SH-SY5Y (cell line): ENCODE measurements at regions not wholly inside any gene's neighbourhood (a gene's known extent, or its start where the extent isn't known, plus 50 kb on each side); places are given as distances from the start of the nearest gene placed in this dataset.

Experiments
- GATA2 ChIP-seq: IDR thresholded peaks from 2 replicates; pipeline ENCODE4 v1.6.1; 2011; ENCODE audit warnings: mild to moderate bottlenecking, low read depth, low read length
- GATA3 ChIP-seq: IDR thresholded peaks from 2 replicates; pipeline ENCODE4 v1.6.1; 2011; ENCODE audit warnings: low read depth, mild to moderate bottlenecking, low read length, moderate library complexity

GRCh38 chr5:89584339-89584956, 701.5 kb upstream of the MEF2C start:
- no peak for TF ChIP-seq GATA2
- TF ChIP-seq GATA3, result no peak
